ENCODE measurements at regions not wholly inside any gene's neighbourhood (a gene's known extent, or its start where the extent isn't known, plus 50 kb on each side); places are given as distances from the start of the nearest gene placed in this dataset.

DNA sequence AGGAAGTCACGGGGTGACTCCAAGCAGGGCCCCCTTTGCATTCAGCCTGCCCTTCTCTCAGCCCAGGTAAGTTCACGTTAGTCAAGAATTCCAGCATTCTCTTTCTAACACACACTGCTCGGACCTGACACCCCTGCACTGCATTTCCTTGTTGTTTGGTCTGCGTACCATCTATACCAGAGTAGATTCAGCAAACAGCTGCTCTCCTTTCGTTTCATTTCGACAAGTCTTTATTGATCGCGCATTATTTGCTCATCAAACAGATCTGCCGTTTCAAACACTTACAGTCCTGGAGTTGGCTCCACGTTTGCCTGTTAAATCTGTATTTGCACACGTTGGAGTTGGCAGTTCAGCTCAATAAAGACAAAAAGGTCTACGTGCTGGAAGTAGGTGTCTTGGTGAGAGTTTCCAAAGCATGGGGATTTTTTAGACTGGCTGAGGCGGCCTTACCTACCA lies 495.1 kb downstream of the RPS24 start:
- TF ChIP-seq EP300 (IDR thresholded peaks at IDR 0.05; ENCODE audit: borderline replicate concordance) = no peak
- no peak for TF ChIP-seq NFIC (IDR thresholded peaks at IDR 0.05)
- TF ChIP-seq, protein P1, sequence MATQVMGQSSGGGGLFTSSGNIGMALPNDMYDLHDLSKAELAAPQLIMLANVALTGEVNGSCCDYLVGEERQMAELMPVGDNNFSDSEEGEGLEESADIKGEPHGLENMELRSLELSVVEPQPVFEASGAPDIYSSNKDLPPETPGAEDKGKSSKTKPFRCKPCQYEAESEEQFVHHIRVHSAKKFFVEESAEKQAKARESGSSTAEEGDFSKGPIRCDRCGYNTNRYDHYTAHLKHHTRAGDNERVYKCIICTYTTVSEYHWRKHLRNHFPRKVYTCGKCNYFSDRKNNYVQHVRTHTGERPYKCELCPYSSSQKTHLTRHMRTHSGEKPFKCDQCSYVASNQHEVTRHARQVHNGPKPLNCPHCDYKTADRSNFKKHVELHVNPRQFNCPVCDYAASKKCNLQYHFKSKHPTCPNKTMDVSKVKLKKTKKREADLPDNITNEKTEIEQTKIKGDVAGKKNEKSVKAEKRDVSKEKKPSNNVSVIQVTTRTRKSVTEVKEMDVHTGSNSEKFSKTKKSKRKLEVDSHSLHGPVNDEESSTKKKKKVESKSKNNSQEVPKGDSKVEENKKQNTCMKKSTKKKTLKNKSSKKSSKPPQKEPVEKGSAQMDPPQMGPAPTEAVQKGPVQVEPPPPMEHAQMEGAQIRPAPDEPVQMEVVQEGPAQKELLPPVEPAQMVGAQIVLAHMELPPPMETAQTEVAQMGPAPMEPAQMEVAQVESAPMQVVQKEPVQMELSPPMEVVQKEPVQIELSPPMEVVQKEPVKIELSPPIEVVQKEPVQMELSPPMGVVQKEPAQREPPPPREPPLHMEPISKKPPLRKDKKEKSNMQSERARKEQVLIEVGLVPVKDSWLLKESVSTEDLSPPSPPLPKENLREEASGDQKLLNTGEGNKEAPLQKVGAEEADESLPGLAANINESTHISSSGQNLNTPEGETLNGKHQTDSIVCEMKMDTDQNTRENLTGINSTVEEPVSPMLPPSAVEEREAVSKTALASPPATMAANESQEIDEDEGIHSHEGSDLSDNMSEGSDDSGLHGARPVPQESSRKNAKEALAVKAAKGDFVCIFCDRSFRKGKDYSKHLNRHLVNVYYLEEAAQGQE (IDR thresholded peaks at IDR 0.05; ENCODE audit: low read depth) = no peak
- no peak for TF ChIP-seq CEBPB (IDR thresholded peaks at IDR 0.05)
- TF ChIP-seq, protein P2, sequence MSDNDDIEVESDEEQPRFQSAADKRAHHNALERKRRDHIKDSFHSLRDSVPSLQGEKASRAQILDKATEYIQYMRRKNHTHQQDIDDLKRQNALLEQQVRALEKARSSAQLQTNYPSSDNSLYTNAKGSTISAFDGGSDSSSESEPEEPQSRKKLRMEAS (IDR thresholded peaks at IDR 0.05) = no peak
- TF ChIP-seq CREB1 (IDR thresholded peaks at IDR 0.05; ENCODE audit: low read depth) = no peak
- TF ChIP-seq RAD21 (IDR thresholded peaks at IDR 0.05; ENCODE audit: low read depth) = no peak
- no peak for TF ChIP-seq YY1 (IDR thresholded peaks at IDR 0.05; ENCODE audit: low read depth)

Data from Ishikawa (cell line).